Karpas-422 (cell line): ENCODE measurements at regions not wholly inside any gene's neighbourhood (a gene's known extent, or its start where the extent isn't known, plus 50 kb on each side); places are given as distances from the start of the nearest gene placed in this dataset.

Experiments
- DNase-seq: peaks from one replicate; pipeline ENCODE4 v3.0.0-alpha.2; 2015
- H2AFZ ChIP-seq: fragments of 200-600 bp; sonication (generic); 2 replicates; pipeline ENCODE4 v1.6.1; 2014; ENCODE audit warnings: antibody characterized with exemption, low read length, mixed read lengths
- H3K27ac ChIP-seq: fragments of 200-600 bp; sonication (generic); 2 replicates; pipeline ENCODE4 v1.5.1; 2014; ENCODE audit warnings: mild to moderate bottlenecking, low read length, moderate library complexity
- H3K27me3 ChIP-seq: fragments of 200-600 bp; sonication (generic); 2 replicates; pipeline ENCODE4 v1.6.1; 2014; ENCODE audit warnings: low read length, mixed read lengths
- H3K36me3 ChIP-seq: fragments of 200-600 bp; sonication (generic); 2 replicates; pipeline ENCODE4 v1.6.1; 2014; ENCODE audit warnings: low read length, mixed read lengths; ENCODE audit not compliant: insufficient read depth
- H3K4me1 ChIP-seq: fragments of 200-600 bp; sonication (generic); 2 replicates; pipeline ENCODE4 v1.6.1; 2014; ENCODE audit warnings: mild to moderate bottlenecking, low read length, mixed read lengths
- H3K4me2 ChIP-seq: fragments of 200-600 bp; sonication (generic); 2 replicates; pipeline ENCODE4 v1.6.1; 2014; ENCODE audit warnings: low read length, low read depth, mild to moderate bottlenecking; ENCODE audit not compliant: poor library complexity, severe bottlenecking
- H3K4me3 ChIP-seq: fragments of 200-600 bp; sonication (generic); 2 replicates; pipeline ENCODE4 v1.5.1; 2014; ENCODE audit warnings: mild to moderate bottlenecking, antibody characterized with exemption, low read length, mixed read lengths
- H3K79me2 ChIP-seq: fragments of 200-600 bp; sonication (generic); 2 replicates; pipeline ENCODE4 v1.6.1; 2014; ENCODE audit warnings: mild to moderate bottlenecking, low read length, mixed read lengths
- H3K9ac ChIP-seq: fragments of 200-600 bp; sonication (generic); 2 replicates; pipeline ENCODE4 v1.6.0; 2014; ENCODE audit warnings: low read length
- H3K9me2 ChIP-seq: fragments of 200-600 bp; sonication (generic), shearing (Covaris generic); replicated peaks from 2 replicates; pipeline ENCODE4 v1.6.0; 2014; ENCODE audit warnings: mild to moderate bottlenecking, low read length, moderate library complexity; ENCODE audit not compliant: insufficient read depth
- H3K9me3 ChIP-seq: fragments of 300-700, 200-600 bp; sonication (generic); 2 replicates; pipeline ENCODE4 v1.6.1; 2014; ENCODE audit warnings: low read length, mixed read lengths
- H4K20me1 ChIP-seq: fragments of 200-600 bp; sonication (generic); 2 replicates; pipeline ENCODE4 v1.6.1; 2014; ENCODE audit warnings: mild to moderate bottlenecking, antibody characterized with exemption, low read length, low read depth; ENCODE audit not compliant: insufficient read depth

GRCh38 chr5:58403822-58404433 lies 56.0 kb downstream of the PLK2 start:
- Histone ChIP-seq H3K36me3 (no peaks in the 10 kb centered on the region), H3K4me2 (no peak overlapping the region), H4K20me1 (no peaks in the 10 kb centered on the region), H3K27me3 (no peaks in the 10 kb centered on the region), H3K9me2 (no peaks in the 10 kb centered on the region), H3K27ac (no peak overlapping the region), H3K4me1 (no peaks in the 10 kb centered on the region), H2AFZ (no peak overlapping the region), H3K79me2 (no peaks in the 10 kb centered on the region), H3K9me3 (no peaks in the 10 kb centered on the region), H3K9ac (no peak overlapping the region), H3K4me3 (no peak overlapping the region)
- no peak for DNase-seq

GRCh38 chr5:58401701-58402100 lies 58.2 kb downstream of the PLK2 start:
- Histone ChIP-seq H3K9ac (no peak overlapping the region), H4K20me1 (no peaks in the 10 kb centered on the region), H3K4me1 (no peaks in the 10 kb centered on the region), H3K36me3 (no peaks in the 10 kb centered on the region), H3K4me3 (no peak overlapping the region), H3K4me2 (no peak overlapping the region), H3K27me3 (no peaks in the 10 kb centered on the region), H3K9me2 (no peaks in the 10 kb centered on the region), H3K27ac (no peak overlapping the region), H2AFZ (no peak overlapping the region), H3K79me2 (no peaks in the 10 kb centered on the region), H3K9me3 (no peaks in the 10 kb centered on the region)
- DNase-seq: no peak

- no peaks in the 10 kb centered on the region for H3K9me3 ChIP-seq
Observed at GRCh38 chr5:58400737-58401136, 59.1 kb downstream of the PLK2 start.

DNA sequence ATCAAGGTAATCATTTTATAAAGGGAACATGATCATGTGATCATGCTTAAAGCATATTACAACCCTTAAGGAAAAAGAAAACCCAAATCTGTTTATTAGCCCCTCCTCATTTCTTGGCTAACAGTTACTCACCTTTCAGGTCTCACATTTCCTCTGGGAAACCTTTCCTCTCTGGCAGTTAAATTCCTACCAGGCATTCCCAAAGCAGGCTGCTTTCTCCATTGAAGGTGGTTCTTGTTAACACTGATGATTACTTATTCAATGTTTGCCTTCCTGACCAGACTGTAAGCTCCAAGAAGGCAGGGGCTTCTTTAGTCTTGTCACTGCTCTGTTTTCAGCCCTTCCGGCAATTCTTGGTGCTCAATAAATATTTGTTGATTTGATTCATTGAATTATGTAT lies 59.9 kb downstream of the PLK2 start:
- Histone ChIP-seq H3K9ac (no peak overlapping the region), H3K9me2 (no peaks in the 10 kb centered on the region), H2AFZ (no peak overlapping the region), H3K79me2 (no peaks in the 10 kb centered on the region), H3K4me2 (no peak overlapping the region), H3K27ac (no peak overlapping the region), H3K4me1 (no peaks in the 10 kb centered on the region), H4K20me1 (no peaks in the 10 kb centered on the region), H3K4me3 (no peak overlapping the region), H3K36me3 (no peaks in the 10 kb centered on the region), H3K9me3 (no peaks in the 10 kb centered on the region), H3K27me3 (no peaks in the 10 kb centered on the region)
- no peak for DNase-seq

More at GRCh38 chr5:58400737-58401136, 59.1 kb downstream of the PLK2 start:
- Histone ChIP-seq H3K36me3 (no peaks in the 10 kb centered on the region), H2AFZ (no peak overlapping the region), H3K4me1 (no peaks in the 10 kb centered on the region), H3K9me2 (no peaks in the 10 kb centered on the region), H3K4me3 (no peak overlapping the region), H3K27ac (no peak overlapping the region), H3K4me2 (no peak overlapping the region), H3K79me2 (no peaks in the 10 kb centered on the region), H4K20me1 (no peaks in the 10 kb centered on the region), H3K27me3 (no peaks in the 10 kb centered on the region), H3K9ac (no peak overlapping the region)
- DNase-seq: no peak

DNA sequence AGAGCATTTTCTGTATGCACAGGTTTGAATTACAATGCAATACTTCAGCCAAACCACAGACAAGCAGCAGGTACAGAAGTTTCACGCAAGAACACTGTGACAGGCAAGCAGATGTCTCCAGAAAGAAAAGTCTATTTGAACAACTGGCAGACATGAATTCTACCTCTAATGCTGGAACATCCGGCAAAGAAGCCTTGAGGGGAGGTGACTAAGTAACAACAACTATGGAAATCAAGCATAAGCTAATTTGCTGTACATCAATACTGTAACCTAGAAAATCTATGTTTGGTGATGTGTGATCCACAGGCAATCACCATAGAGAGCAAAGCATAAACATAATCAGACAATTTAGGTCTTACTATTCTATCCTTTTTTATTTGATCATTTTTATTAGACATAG lies 65.5 kb downstream of the PLK2 start:
- Histone ChIP-seq H3K27me3 (no peaks in the 10 kb centered on the region), H3K9me2 (no peaks in the 10 kb centered on the region), H3K9me3 (no peaks in the 10 kb centered on the region), H3K4me2 (no peak overlapping the region), H3K36me3 (no peaks in the 10 kb centered on the region), H4K20me1 (no peaks in the 10 kb centered on the region), H2AFZ (no peak overlapping the region), H3K4me1 (no peaks in the 10 kb centered on the region), H3K4me3 (no peak overlapping the region), H3K9ac (no peak overlapping the region), H3K79me2 (no peaks in the 10 kb centered on the region), H3K27ac (no peak overlapping the region)
- no peak for DNase-seq

- Histone ChIP-seq H3K9me2 (no peaks in the 10 kb centered on the region), H2AFZ (no peak overlapping the region), H3K4me1 (no peaks in the 10 kb centered on the region)
Observed at GRCh38 chr5:58393716-58394115, 66.2 kb downstream of the PLK2 start.

DNA sequence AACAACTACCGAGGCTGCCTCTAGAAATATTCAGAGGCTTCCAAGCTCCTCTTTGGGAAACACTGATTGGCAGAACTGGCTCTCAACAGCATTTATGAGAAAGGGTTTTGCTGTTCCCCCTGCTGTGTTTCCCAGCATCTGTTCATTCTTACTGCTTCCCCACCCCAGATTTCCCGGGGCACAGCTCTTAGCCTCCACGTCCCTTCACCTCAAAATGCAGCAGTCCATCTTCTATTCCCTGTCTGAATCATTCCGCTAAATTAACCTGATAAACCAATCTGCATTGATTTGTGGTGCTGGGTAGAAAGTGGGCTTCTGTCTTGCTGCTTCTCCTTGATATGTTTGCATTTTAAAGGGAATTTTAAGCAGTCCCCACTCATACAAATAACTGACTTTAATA lies 67.4 kb downstream of the PLK2 start:
- no peak overlapping the region for H2AFZ ChIP-seq
- no peak for DNase-seq
- no peak overlapping the region for H3K27ac ChIP-seq
- H3K9ac ChIP-seq: no peak overlapping the region
- H3K4me1 ChIP-seq: no peaks in the 10 kb centered on the region
- H3K79me2 ChIP-seq: no peaks in the 10 kb centered on the region
- H3K9me3 ChIP-seq: no peaks in the 10 kb centered on the region
- no peak overlapping the region for H3K4me2 ChIP-seq
- no peaks in the 10 kb centered on the region for H3K36me3 ChIP-seq
- H3K27me3 ChIP-seq: no peaks in the 10 kb centered on the region
- no peak overlapping the region for H3K4me3 ChIP-seq
- H4K20me1 ChIP-seq: no peaks in the 10 kb centered on the region
- H3K9me2 ChIP-seq: no peaks in the 10 kb centered on the region

More at GRCh38 chr5:58393716-58394115, 66.2 kb downstream of the PLK2 start:
- DNase-seq: no peak
- H3K9me3 ChIP-seq: no peaks in the 10 kb centered on the region
- no peaks in the 10 kb centered on the region for H3K79me2 ChIP-seq
- no peak overlapping the region for H3K9ac ChIP-seq
- no peaks in the 10 kb centered on the region for H4K20me1 ChIP-seq
- H3K27ac ChIP-seq: no peak overlapping the region
- H3K4me2 ChIP-seq: no peak overlapping the region
- no peaks in the 10 kb centered on the region for H3K27me3 ChIP-seq
- no peaks in the 10 kb centered on the region for H3K36me3 ChIP-seq
- no peak overlapping the region for H3K4me3 ChIP-seq

- no peaks in the 10 kb centered on the region for H3K4me1 ChIP-seq
- no peak overlapping the region for H3K4me2 ChIP-seq
- no peaks in the 10 kb centered on the region for H3K79me2 ChIP-seq
- H3K9me2 ChIP-seq: no peaks in the 10 kb centered on the region
- H3K9me3 ChIP-seq: peaks cover 3% of the 10 kb centered on the region; the same call in 1 of the 2 replicates
- no peak overlapping the region for H3K27ac ChIP-seq
- H3K4me3 ChIP-seq: no peak overlapping the region
- H3K9ac ChIP-seq: no peak overlapping the region
- no peaks in the 10 kb centered on the region for H3K27me3 ChIP-seq
- H2AFZ ChIP-seq: no peak overlapping the region
- no peaks in the 10 kb centered on the region for H3K36me3 ChIP-seq
- no peaks in the 10 kb centered on the region for H4K20me1 ChIP-seq
- DNase-seq: no peak
Observed at GRCh38 chr5:58383448-58383847, 76.4 kb downstream of the PLK2 start.
